ENCODE measurements at regions not wholly inside any gene's neighbourhood (a gene's known extent, or its start where the extent isn't known, plus 50 kb on each side); places are given as distances from the start of the nearest gene placed in this dataset.

GRCh38 chr12:94712815-94713515, 62.6 kb upstream of the TMCC3 start:
- no peak for TF ChIP-seq EZH2 (IDR thresholded peaks at IDR 0.05; ENCODE audit: borderline replicate concordance, low read depth, low read length, severe bottlenecking)
- no peak for TF ChIP-seq MYC (IDR thresholded peaks at IDR 0.05; ENCODE audit: low read depth, low read length)
- TF ChIP-seq CTCF (IDR thresholded peaks at IDR 0.05; ENCODE audit: extremely low read depth in 1 of 2, insufficient read depth in 1 of 2, low read depth in 1 of 2, low read length in 2 of 2): no peak
- TF ChIP-seq GATA2 (IDR thresholded peaks at IDR 0.05; ENCODE audit: insufficient read depth, insufficient read length, low read depth, low read length): no peak
